OCI-LY3 (cell line): ENCODE measurements at regions not wholly inside any gene's neighbourhood (a gene's known extent, or its start where the extent isn't known, plus 50 kb on each side); places are given as distances from the start of the nearest gene placed in this dataset.
"Not testable (repeated sequence)": the region's sequence is repeated elsewhere in the genome, so short reads cannot be mapped to it uniquely, and the experiment has no call there.

ENCODE experiments used
- H2AFZ ChIP-seq: fragments of 200-600, 300-600 bp; shearing (Covaris generic); 2 replicates; pipeline ENCODE4 v1.6.0; 2014; ENCODE audit warnings: antibody characterized with exemption, low read depth, low read length
- H3K27ac ChIP-seq: fragments of 200-600, 300-600 bp; sonication (generic); 2 replicates; pipeline ENCODE4 v1.5.1; 2014; ENCODE audit warnings: mild to moderate bottlenecking, low read length, moderate library complexity, mixed read lengths
- H3K27me3 ChIP-seq: fragments of 200-600, 300-600 bp; sonication (generic); 2 replicates; pipeline ENCODE4 v1.6.1; 2014; ENCODE audit warnings: low read depth, low read length, mixed read lengths
- H3K36me3 ChIP-seq: fragments of 200-600, 300-600 bp; sonication (generic); replicated peaks from 2 replicates; pipeline ENCODE3; 2014; ENCODE audit warnings: low read depth, low read length, mixed read lengths
- H3K4me1 ChIP-seq: fragments of 300-600, 200-600 bp; sonication (generic); 2 replicates; pipeline ENCODE4 v1.6.1; 2014; ENCODE audit warnings: low read length, mixed read lengths
- H3K4me2 ChIP-seq: fragments of 200-600, 300-600 bp; sonication (generic); 2 replicates; pipeline ENCODE4 v1.6.1; 2014; ENCODE audit warnings: low read length, mixed read lengths
- H3K4me3 ChIP-seq: fragments of 300-600, 200-600 bp; sonication (generic); 2 replicates; pipeline ENCODE4 v1.5.1; 2014; ENCODE audit warnings: antibody characterized with exemption, mild to moderate bottlenecking, low read length, moderate library complexity
- H3K79me2 ChIP-seq: fragments of 300-600, 200-600 bp; shearing (Covaris generic); 2 replicates; pipeline ENCODE4 v1.6.1; 2014; ENCODE audit warnings: mild to moderate bottlenecking, low read length, mixed read lengths
- H3K9ac ChIP-seq: fragments of 300-600, 200-600 bp; shearing (Covaris generic); 2 replicates; pipeline ENCODE4 v1.6.0; 2014; ENCODE audit warnings: mild to moderate bottlenecking, low read length, moderate library complexity
- H3K9me3 ChIP-seq: fragments of 200-600, 300-600 bp; shearing (Covaris generic); 2 replicates; pipeline ENCODE4 v1.6.1; 2014; ENCODE audit warnings: low read length, mixed read lengths; ENCODE audit not compliant: insufficient read depth
- H4K20me1 ChIP-seq: fragments of 200-600, 300-600 bp; sonication (generic); 2 replicates; pipeline ENCODE4 v1.6.1; 2016; ENCODE audit warnings: low read length, mixed read lengths; ENCODE audit not compliant: insufficient read depth
- EZH2phosphoT487 ChIP-seq: fragments of 200-600 bp; shearing (Covaris generic); IDR thresholded peaks from 2 replicates; pipeline ENCODE4 v1.6.1; 2018; ENCODE audit warnings: antibody characterized with exemption, mixed run types, low read depth
- TF ChIP-seq, protein P1 (sequence below): fragments of 200-600, 300-600 bp; sonication (generic); IDR thresholded peaks from 2 replicates; pipeline ENCODE4 v1.5.1; 2014; ENCODE audit warnings: antibody characterized with exemption, low read length, low read depth

DNA sequence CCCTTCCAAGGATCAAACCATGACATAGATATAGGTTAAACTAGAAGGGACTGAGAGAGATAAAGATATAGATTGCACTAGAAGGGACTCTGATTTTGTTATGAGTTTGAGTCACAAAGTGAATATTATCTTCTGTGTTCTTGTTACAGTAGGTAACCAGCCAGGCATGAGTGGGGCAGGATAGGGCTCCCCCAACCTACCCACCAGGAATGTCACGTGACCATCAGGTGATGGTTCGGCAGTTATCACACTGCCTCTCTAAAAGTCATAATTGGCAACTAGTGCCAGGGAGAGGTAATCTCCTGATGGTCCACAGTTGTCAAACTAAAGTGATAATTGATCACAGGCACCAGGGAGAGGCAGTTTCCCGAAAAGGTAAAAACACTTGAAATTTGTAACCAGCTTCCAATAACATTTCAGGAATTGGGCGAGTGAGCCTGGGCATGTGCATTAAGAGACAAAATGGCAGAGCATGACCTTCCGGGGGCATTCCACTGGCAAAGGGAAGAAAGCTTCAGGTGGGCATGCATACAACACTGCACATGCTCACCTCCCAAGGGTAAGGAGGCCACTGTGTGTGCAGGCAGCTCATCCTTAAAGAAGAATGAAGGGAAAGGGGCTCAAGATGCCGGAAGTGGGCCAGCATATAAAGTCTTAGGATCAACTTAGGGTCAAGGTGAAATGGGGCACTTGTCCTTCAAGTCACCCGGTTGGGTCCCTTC lies 533.6 kb upstream of the HTR2C start:
- H3K4me2 ChIP-seq, result no peak overlapping the region
- no peaks in the 10 kb centered on the region for H3K27me3 ChIP-seq
- H3K4me1 ChIP-seq, result no peaks in the 10 kb centered on the region
- no peak overlapping the region for H3K4me3 ChIP-seq
- no peaks in the 10 kb centered on the region for H3K79me2 ChIP-seq
- H3K27ac ChIP-seq, result no peak overlapping the region
- H2AFZ ChIP-seq, result no peak overlapping the region
- no peak overlapping the region for H3K9ac ChIP-seq
- H4K20me1 ChIP-seq, result no peaks in the 10 kb centered on the region
- H3K9me3 ChIP-seq, result no peaks in the 10 kb centered on the region
- no peaks in the 10 kb centered on the region for H3K36me3 ChIP-seq
- TF ChIP-seq, protein P1, sequence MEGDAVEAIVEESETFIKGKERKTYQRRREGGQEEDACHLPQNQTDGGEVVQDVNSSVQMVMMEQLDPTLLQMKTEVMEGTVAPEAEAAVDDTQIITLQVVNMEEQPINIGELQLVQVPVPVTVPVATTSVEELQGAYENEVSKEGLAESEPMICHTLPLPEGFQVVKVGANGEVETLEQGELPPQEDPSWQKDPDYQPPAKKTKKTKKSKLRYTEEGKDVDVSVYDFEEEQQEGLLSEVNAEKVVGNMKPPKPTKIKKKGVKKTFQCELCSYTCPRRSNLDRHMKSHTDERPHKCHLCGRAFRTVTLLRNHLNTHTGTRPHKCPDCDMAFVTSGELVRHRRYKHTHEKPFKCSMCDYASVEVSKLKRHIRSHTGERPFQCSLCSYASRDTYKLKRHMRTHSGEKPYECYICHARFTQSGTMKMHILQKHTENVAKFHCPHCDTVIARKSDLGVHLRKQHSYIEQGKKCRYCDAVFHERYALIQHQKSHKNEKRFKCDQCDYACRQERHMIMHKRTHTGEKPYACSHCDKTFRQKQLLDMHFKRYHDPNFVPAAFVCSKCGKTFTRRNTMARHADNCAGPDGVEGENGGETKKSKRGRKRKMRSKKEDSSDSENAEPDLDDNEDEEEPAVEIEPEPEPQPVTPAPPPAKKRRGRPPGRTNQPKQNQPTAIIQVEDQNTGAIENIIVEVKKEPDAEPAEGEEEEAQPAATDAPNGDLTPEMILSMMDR, result no peak
- no peak for TF ChIP-seq EZH2phosphoT487

DNA sequence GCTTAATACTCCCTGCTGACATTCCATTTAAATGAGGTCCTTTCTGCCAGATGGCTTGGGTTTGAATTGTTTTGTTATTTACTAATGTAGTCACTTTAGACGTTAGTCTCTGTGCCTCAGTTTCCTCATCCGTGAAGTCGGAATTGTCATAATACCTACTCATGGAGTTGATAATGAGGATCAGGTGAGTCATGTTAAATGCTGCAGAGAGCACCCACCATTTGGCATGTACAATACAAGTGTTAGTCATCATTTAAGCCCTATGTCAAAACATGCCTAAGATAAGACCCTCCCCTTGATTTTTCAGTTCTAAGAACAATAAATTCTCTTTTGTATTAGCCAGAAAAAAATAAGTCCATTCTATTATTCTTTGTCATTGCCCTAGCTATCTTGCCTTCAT lies 534.8 kb upstream of the HTR2C start:
- no peak overlapping the region for H3K4me2 ChIP-seq
- H3K9ac ChIP-seq, result no peak overlapping the region
- H3K27me3 ChIP-seq, result no peaks in the 10 kb centered on the region
- H3K9me3 ChIP-seq, result no peaks in the 10 kb centered on the region
- H3K79me2 ChIP-seq, result no peaks in the 10 kb centered on the region
- no peaks in the 10 kb centered on the region for H3K4me1 ChIP-seq
- H4K20me1 ChIP-seq, result no peaks in the 10 kb centered on the region
- H3K4me3 ChIP-seq, result no peak overlapping the region
- no peaks in the 10 kb centered on the region for H3K36me3 ChIP-seq
- no peak overlapping the region for H2AFZ ChIP-seq
- no peak overlapping the region for H3K27ac ChIP-seq
- TF ChIP-seq EZH2phosphoT487, result no peak
- TF ChIP-seq, protein P1, result no peak

DNA sequence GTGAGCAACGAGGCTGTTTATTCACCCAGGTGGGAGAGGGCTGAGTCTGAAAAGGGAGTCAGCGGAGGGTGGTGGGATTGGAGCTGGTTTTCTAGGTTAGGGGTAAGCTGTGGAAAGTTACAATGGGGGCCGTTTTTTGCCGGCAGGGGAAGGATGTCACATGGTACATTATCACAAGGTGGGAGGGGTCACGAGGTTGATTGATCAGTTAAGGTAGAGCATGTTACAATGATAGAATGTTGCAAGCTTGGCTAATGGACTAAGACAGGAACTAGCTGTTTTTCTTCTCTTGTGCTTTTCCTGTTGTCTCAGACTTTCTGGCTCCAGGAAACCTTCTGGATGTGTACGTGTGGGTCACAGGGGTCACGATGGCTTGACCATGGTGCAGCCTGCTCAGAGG lies 536.3 kb upstream of the HTR2C start:
- Histone ChIP-seq H3K4me2 (no peak overlapping the region), H3K4me3 (no peak overlapping the region), H3K9ac (no peak overlapping the region), H3K36me3 (no peaks in the 10 kb centered on the region), H3K27me3 (no peaks in the 10 kb centered on the region), H3K27ac (no peak overlapping the region), H4K20me1 (no peaks in the 10 kb centered on the region), H3K9me3 (no peaks in the 10 kb centered on the region), H3K4me1 (no peaks in the 10 kb centered on the region), H2AFZ (no peak overlapping the region), H3K79me2 (no peaks in the 10 kb centered on the region)
- TF ChIP-seq, protein P1, result no peak
- no peak for TF ChIP-seq EZH2phosphoT487

DNA sequence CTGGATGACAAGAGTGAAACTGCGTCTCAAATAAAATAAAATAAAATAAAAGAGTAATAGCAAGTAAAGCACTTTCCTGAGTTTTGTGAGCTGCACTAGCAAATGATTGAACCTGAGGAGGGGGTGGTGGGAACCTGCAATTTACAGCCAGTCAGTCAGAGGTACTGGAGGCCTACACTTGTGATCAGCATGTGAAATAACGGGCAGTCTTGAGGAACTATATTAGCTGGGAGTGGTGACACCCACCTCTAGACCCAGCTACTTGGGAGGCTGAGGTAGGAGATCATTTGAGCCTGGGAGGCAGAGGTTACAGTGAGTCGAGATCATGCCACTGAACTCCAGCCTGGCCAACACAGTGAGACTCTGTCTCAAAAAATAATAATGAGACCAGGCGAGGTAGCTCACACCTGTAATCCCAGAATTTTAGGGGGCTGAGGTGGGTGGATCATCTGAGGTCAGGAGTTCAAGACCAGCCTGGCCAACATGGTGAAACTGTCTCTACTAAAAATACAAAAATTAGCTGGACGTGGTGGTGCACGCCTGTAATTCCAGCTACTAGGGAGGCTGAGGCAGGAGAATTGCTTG lies 537.1 kb upstream of the HTR2C start:
- Histone ChIP-seq H3K4me3 (no peak overlapping the region), H3K79me2 (no peaks in the 10 kb centered on the region), H3K9me3 (no peaks in the 10 kb centered on the region), H3K36me3 (no peaks in the 10 kb centered on the region), H3K4me2 (no peak overlapping the region), H4K20me1 (no peaks in the 10 kb centered on the region), H3K4me1 (no peaks in the 10 kb centered on the region), H3K9ac (no peak overlapping the region), H2AFZ (no peak overlapping the region), H3K27me3 (no peaks in the 10 kb centered on the region), H3K27ac (no peak overlapping the region)
- no peak for TF ChIP-seq EZH2phosphoT487
- TF ChIP-seq, protein P1, result no peak

DNA sequence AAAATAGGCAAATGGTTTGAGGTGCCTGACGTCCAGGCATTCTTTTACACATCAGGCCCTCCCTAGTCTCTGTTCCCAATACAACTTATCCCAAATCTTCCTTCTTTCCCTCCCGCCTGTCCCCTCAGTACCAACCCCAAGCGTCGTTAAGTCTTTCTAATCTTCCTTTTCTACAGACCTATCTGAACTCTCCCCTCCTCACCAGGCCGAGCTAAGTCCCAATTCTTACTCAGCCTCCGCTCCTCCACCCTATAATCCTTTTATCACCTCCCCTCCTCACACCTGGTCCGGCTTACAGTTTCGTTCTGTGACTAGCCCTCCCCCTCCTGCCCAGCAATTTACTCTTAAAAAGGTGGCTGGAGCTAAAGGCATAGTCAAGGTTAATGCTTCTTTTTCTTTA lies 542.4 kb upstream of the HTR2C start:
- H3K4me2 ChIP-seq, H3K27me3 ChIP-seq, H3K79me2 ChIP-seq, H4K20me1 ChIP-seq, H3K4me1 ChIP-seq, H2AFZ ChIP-seq, H3K27ac ChIP-seq, H3K36me3 ChIP-seq, H3K4me3 ChIP-seq, H3K9me3 ChIP-seq, H3K9ac ChIP-seq: not testable (repeated sequence)

DNA sequence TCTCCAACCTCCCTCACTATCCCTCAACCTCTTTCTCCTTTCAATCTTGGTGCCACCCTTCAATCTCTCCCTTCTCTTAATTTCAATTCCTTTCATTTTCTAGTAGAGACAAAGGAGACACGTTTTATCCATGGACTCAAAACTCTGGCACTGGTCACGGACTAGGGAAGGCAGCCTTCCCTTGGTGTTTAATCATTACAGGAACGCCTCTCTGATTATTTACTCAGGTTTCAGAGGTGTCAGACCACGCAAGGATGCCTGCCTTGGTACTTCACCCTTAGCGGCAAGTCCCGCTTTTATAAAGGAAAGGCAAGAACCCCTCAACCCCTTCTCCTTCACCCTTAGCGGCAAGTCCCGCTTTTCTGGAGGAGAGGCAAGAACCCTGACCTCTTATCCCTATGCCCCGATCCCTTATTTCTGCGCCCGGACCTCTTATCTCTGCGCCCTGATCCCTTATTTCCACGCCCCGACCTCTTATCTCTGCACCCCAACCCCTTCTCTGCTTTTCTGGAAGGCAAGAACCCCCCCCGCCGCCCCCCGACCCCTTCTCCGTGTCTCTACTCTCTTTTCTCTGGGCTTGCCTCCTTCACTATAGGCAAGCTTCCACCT lies 543.1 kb upstream of the HTR2C start:
- not testable (repeated sequence) for H3K79me2 ChIP-seq, H3K36me3 ChIP-seq, H4K20me1 ChIP-seq, H3K27ac ChIP-seq, H3K4me3 ChIP-seq, H3K4me1 ChIP-seq, H2AFZ ChIP-seq, H3K27me3 ChIP-seq, H3K9ac ChIP-seq, H3K4me2 ChIP-seq, H3K9me3 ChIP-seq
